ENCODE measurements at regions not wholly inside any gene's neighbourhood (a gene's known extent, or its start where the extent isn't known, plus 50 kb on each side); places are given as distances from the start of the nearest gene placed in this dataset.
"Not testable (repeated sequence)": the region's sequence is repeated elsewhere in the genome, so short reads cannot be mapped to it uniquely, and the experiment has no call there.

DNA sequence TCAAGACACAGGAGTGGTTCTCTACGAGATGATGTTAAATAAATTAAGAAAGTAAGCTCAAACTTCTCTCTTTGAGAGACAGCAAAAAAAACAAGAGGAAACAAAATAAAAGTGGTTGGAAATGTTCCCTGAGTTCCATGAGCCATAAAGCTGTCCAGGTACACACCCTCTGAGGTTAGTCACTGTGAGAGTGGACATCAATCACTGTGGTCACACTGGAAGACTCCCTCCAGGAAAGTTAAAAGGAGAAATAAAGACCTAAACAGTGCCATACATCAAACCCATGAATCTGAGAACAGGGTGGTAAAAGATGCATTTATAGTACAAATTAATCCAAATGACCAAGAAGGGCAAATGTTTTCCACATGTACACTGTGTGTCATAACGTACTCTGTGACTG lies 188.9 kb upstream of the FAM174A start:
- H3K79me2 ChIP-seq (ENCODE audit: low read length); H3K27ac ChIP-seq (ENCODE audit: low read length); H3K9me2 ChIP-seq (replicated peaks; ENCODE audit: low read length); H4K20me1 ChIP-seq (ENCODE audit: low read length); intact Hi-C loops (cut with micrococcal nuclease); H3K9me3 ChIP-seq (ENCODE audit: low read length); H3K4me2 ChIP-seq (ENCODE audit: low read length); DNase-seq; H3F3A ChIP-seq (ENCODE audit: low read length, unreplicated experiment); H3K9ac ChIP-seq (ENCODE audit: low read length); CTCF ChIA-PET; BruUV-seq (replicated peaks); H3K27me3 ChIP-seq (ENCODE audit: low read length); H3K4me3 ChIP-seq (ENCODE audit: low read length); H2AFZ ChIP-seq (ENCODE audit: low read length); H3K36me3 ChIP-seq (ENCODE audit: low read depth, low read length); POLR2A ChIA-PET (ENCODE audit: unreplicated experiment); H3K4me1 ChIP-seq (ENCODE audit: insufficient read depth, low read length): not testable (repeated sequence)
- peak; percentile 56 for ATAC-seq

DNA sequence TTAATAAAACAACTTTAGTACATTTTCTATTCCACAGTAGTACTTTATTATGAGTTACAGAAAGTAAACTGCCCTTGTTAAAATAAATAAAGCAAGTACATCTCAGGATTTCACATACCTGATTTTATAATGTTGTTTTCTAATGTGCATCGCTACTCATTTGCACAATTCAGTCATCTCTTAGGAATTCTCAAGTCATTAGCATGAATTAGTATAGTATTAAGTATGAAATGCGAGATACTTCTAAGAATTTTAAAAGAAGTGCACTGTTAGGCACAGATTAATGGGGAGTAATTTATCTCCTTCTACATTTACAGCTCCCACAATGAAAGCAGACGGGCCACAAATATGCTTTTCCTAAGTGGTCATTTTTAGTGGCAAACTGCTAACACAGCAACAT lies 193.7 kb upstream of the FAM174A start:
- H3K27me3 ChIP-seq (ENCODE audit: low read length); H3K4me3 ChIP-seq (ENCODE audit: low read length); H3F3A ChIP-seq (ENCODE audit: low read length, unreplicated experiment); H3K79me2 ChIP-seq (ENCODE audit: low read length); H3K4me2 ChIP-seq (ENCODE audit: low read length); H3K4me1 ChIP-seq (ENCODE audit: insufficient read depth, low read length); intact Hi-C loops (cut with micrococcal nuclease); CTCF ChIA-PET; DNase-seq; ATAC-seq; H3K36me3 ChIP-seq (ENCODE audit: low read depth, low read length); H3K9me3 ChIP-seq (ENCODE audit: low read length); BruUV-seq (replicated peaks); H3K9ac ChIP-seq (ENCODE audit: low read length); H2AFZ ChIP-seq (ENCODE audit: low read length); H3K9me2 ChIP-seq (replicated peaks; ENCODE audit: low read length); H3K27ac ChIP-seq (ENCODE audit: low read length); H4K20me1 ChIP-seq (ENCODE audit: low read length); POLR2A ChIA-PET (ENCODE audit: unreplicated experiment): not testable (repeated sequence)

DNA sequence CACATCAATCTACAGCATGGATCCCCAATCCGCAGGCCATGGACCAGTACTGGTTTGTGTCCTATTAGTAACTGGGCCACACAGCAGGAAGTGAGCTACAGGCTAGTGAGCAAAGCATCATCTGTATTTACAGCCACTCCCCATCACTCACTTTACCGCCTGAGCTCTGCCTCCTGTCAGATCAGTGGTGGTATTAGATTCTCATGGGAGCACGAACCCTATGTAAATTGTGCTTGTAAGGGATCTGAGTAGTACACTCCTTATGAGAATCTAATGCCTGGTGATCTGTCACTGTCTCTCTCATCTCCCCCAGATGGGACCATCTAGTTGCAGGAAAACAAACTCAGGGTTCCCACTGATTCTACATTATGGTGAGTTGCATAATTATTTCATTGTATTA lies 212.7 kb upstream of the FAM174A start:
- H3K4me1 ChIP-seq (ENCODE audit: insufficient read depth, low read length): no peaks in the 10 kb centered on the region
- no peak overlapping the region for H2AFZ ChIP-seq (ENCODE audit: low read length)
- no peak overlapping the region for H3K4me2 ChIP-seq (ENCODE audit: low read length)
- H3K27me3 ChIP-seq (ENCODE audit: low read length): no peaks in the 10 kb centered on the region
- no peak overlapping the region for H3K4me3 ChIP-seq (ENCODE audit: low read length)
- no peaks in the 10 kb centered on the region for H3K36me3 ChIP-seq (ENCODE audit: low read depth, low read length)
- DNase-seq: no peak
- H3K9ac ChIP-seq (ENCODE audit: low read length): no peak overlapping the region
- TF ChIP-seq EZH2phosphoT487 (IDR thresholded peaks at IDR 0.05; ENCODE audit: borderline replicate concordance, low read length): no peak
- no peak for TF ChIP-seq EZH2 (IDR thresholded peaks at IDR 0.05; ENCODE audit: low read length, unreplicated experiment)
- TF ChIP-seq, protein P1, sequence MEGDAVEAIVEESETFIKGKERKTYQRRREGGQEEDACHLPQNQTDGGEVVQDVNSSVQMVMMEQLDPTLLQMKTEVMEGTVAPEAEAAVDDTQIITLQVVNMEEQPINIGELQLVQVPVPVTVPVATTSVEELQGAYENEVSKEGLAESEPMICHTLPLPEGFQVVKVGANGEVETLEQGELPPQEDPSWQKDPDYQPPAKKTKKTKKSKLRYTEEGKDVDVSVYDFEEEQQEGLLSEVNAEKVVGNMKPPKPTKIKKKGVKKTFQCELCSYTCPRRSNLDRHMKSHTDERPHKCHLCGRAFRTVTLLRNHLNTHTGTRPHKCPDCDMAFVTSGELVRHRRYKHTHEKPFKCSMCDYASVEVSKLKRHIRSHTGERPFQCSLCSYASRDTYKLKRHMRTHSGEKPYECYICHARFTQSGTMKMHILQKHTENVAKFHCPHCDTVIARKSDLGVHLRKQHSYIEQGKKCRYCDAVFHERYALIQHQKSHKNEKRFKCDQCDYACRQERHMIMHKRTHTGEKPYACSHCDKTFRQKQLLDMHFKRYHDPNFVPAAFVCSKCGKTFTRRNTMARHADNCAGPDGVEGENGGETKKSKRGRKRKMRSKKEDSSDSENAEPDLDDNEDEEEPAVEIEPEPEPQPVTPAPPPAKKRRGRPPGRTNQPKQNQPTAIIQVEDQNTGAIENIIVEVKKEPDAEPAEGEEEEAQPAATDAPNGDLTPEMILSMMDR (conservative IDR thresholded peaks at IDR 0.05; ENCODE audit: low read depth, low read length): no peak
- H3K9me3 ChIP-seq (ENCODE audit: low read length): no peaks in the 10 kb centered on the region
- H3K27ac ChIP-seq (ENCODE audit: low read length): no peak overlapping the region
- H3K79me2 ChIP-seq (ENCODE audit: low read length): no peaks in the 10 kb centered on the region
- ChIA-PET CTCF (no interaction called here), POLR2A (ENCODE audit: unreplicated experiment) (no interaction called here)
- no TSS peak for BruUV-seq (replicated peaks)
- intact Hi-C loops (cut with micrococcal nuclease): no loop called here
- H3K9me2 ChIP-seq (replicated peaks; ENCODE audit: low read length): no peaks in the 10 kb centered on the region
- ATAC-seq: no peak
- H4K20me1 ChIP-seq (ENCODE audit: low read length): no peaks in the 10 kb centered on the region
- no peaks in the 10 kb centered on the region for H3F3A ChIP-seq (ENCODE audit: low read length, unreplicated experiment)

DNA sequence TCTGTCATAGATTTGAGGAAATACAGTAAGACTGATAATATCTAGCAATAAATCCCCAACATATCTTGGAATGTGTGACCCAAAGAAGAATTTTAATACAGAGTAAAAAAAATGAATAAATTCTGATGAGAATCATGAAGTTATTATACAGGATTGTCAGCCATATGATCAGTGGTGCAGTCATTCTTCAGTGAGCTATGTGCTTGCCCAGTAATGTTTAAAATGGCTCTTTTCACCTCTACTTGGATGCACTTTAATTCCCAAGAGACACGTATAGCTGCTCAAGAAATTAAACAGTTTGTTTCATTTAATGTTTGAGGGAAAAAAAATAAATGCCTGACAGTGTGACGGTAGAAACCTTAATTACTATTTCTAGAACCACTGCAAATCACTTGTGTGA lies 215.3 kb upstream of the FAM174A start:
- Histone ChIP-seq H3K79me2 (ENCODE audit: low read length) (no peaks in the 10 kb centered on the region), H3K9ac (ENCODE audit: low read length) (no peak overlapping the region), H3K9me2 (replicated peaks; ENCODE audit: low read length) (no peaks in the 10 kb centered on the region), H3K27ac (ENCODE audit: low read length) (no peak overlapping the region), H2AFZ (ENCODE audit: low read length) (no peak overlapping the region), H3K36me3 (ENCODE audit: low read depth, low read length) (no peaks in the 10 kb centered on the region), H3K27me3 (ENCODE audit: low read length) (no peaks in the 10 kb centered on the region), H3F3A (ENCODE audit: low read length, unreplicated experiment) (no peaks in the 10 kb centered on the region), H3K4me2 (ENCODE audit: low read length) (no peak overlapping the region), H4K20me1 (ENCODE audit: low read length) (no peaks in the 10 kb centered on the region), H3K4me1 (ENCODE audit: insufficient read depth, low read length) (no peaks in the 10 kb centered on the region), H3K9me3 (ENCODE audit: low read length) (no peaks in the 10 kb centered on the region), H3K4me3 (ENCODE audit: low read length) (no peak overlapping the region)
- no TSS peak for BruUV-seq (replicated peaks)
- intact Hi-C loops (cut with micrococcal nuclease): loop anchor here (10.0 kb wide), 1 partner anchor 315 kb away; no protein-coding TSS in a partner anchor
- ATAC-seq (no peak), DNase-seq (no peak)
- ChIA-PET CTCF (no interaction called here), POLR2A (ENCODE audit: unreplicated experiment) (no interaction called here)
- TF ChIP-seq, protein P1 (conservative IDR thresholded peaks at IDR 0.05; ENCODE audit: low read depth, low read length): no peak
- TF ChIP-seq EZH2 (IDR thresholded peaks at IDR 0.05; ENCODE audit: low read length, unreplicated experiment) (no peak), EZH2phosphoT487 (IDR thresholded peaks at IDR 0.05; ENCODE audit: borderline replicate concordance, low read length) (no peak)

Data from PC-3 (cell line).